Epithelial cell of proximal tubule (primary cell): ENCODE measurements at regions not wholly inside any gene's neighbourhood (a gene's known extent, or its start where the extent isn't known, plus 50 kb on each side); places are given as distances from the start of the nearest gene placed in this dataset.

Source experiments
- DNase-seq: peaks from one replicate; pipeline ENCODE4 v3.0.0-alpha.2; 2011; ENCODE audit warnings: low read depth
- H3K4me3 ChIP-seq: 2 replicates; pipeline ENCODE4 v1.5.1; 2011; ENCODE audit warnings: low read depth, mild to moderate bottlenecking, low read length
- CTCF ChIP-seq: conservative IDR thresholded peaks from 2 replicates; pipeline ENCODE4 v1.5.1; 2012; ENCODE audit warnings: low read depth, mild to moderate bottlenecking, low read length

DNA sequence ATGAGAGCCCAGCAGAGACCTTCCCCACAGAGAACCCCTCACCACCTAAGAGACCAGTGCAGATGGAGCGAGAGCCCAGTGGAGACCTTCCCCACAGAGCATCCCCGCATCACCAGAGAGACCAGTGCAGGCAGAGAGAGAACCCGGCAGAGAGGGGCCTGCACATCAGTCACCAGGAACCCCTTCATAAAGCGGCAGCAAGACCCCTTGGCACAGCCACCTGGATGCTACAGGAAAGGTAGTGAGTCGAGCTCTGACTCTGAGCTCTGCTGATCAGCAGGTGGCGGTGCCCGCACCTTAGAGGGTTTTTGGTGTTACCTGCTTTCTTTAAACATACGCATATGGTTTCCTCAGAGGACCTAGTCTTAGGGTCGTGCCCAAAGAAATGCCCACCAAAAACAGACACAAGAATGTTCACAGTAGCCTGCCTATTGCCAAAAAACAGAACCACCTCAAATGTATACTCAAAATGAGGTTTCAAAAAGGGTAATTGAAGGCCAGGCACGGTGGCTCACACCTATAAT lies 678.7 kb downstream of the BRD1 start:
- no peak overlapping the region for H3K4me3 ChIP-seq
- no peak for DNase-seq
- no peak for TF ChIP-seq CTCF

GRCh38 chr22:49147617-49148175 lies 680.0 kb downstream of the BRD1 start:
- TF ChIP-seq CTCF = no peak
- no peak for DNase-seq
- no peak overlapping the region for H3K4me3 ChIP-seq

DNA sequence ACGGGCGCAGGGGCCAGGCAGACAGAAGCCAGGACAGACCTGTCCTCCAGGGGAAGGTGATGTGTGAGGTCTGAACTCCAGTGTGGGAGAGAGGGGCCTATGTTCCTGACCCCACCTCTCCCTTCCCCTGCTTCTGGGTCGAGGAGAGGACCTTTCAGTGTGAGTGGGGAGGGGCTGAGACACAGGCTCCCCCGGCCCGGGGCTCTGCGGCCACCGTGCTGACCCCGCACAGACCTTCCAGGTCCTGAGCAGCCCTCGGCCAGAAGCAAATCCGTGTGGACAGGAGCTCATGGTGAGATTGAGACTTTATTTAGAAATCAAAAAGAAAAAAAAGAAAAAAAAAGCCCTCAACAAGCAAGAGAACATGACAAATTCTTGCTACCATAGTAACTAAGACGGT lies 680.5 kb downstream of the BRD1 start:
- H3K4me3 ChIP-seq = no peak overlapping the region
- DNase-seq = no peak
- no peak for TF ChIP-seq CTCF

DNA sequence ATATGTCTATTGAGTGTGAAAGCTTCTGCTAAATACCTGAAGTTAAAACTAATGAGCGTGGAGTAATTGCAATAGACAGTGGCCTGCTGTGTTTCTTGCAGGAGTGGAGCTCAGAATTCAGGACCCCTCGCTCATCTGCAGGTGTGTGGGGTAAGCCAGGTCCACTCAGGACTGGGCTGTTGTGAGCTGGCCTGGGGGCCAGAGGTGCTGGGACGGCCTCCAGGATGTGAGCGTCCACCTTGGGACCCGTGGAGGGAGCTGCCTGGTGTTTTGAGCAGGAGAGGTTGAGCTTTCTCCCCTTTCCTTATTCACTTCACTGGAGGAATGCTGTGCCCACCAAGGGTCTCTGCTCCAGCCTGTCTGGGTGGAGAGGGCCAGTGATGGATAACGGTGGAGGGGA lies 681.2 kb downstream of the BRD1 start:
- TF ChIP-seq CTCF = no peak
- no peak for DNase-seq
- no peak overlapping the region for H3K4me3 ChIP-seq

DNA sequence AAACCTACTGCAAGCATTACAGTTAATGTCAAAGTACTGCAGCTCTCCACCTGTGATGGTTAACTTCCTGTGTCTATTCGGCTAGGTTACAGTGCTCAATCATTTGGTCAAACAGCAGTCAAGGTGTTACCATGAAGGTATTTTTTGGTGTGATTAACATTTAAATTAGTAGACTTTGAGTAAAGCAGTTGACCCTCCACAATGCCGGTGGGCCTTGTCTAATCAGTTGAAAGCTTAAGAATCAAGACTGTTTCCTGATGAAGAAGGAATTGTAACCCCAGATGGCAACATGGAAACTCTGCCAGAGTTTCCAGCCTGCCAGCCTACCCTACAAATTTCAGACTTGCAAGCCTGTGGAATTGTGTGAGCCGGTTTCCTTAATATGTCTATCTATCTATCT lies 683.9 kb downstream of the BRD1 start:
- no peak for TF ChIP-seq CTCF
- H3K4me3 ChIP-seq = no peak overlapping the region
- no peak for DNase-seq

DNA sequence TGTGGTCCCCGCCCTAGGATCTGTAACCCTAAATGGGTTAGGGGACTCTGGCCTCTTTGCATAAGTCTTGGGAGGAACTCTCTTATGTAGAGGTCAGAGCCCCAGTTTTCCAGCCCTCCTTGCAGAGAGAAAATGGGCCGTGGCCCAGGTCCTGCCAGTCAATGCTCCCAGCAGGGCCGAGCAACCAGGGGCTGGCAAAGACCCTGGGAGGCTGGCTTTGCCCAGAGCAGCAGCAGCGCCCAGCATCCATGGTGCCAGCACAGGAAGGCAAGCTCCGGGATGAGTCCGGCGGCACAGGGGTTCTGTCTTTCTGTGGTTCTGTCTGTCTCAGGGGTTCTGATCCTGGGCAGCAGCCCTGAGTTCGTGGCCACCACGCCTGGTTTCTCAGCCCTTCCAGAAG lies 684.8 kb downstream of the BRD1 start:
- TF ChIP-seq CTCF = no peak
- DNase-seq = no peak
- no peak overlapping the region for H3K4me3 ChIP-seq

DNA sequence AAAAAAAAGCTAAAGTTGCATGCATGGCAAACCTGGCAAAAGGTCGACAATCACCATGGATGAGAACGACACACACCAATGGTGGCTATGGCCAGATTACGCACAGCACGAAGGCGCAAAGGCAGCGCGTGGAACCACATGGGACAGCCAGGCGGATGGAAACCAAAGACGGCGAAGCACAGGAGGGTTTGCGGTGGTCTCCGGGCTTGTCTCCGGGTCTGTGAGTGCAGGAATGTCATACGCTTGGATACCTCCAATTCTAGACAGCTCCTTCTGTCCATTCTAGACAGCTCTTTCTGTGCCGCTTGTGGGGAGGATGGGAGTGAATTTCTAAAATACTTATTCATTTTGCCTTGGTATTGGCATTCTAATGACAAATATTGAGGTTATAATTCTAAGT lies 685.4 kb downstream of the BRD1 start:
- no peak for TF ChIP-seq CTCF
- no peak overlapping the region for H3K4me3 ChIP-seq
- no peak for DNase-seq
